ENCODE measurements at regions not wholly inside any gene's neighbourhood (a gene's known extent, or its start where the extent isn't known, plus 50 kb on each side); places are given as distances from the start of the nearest gene placed in this dataset.

GRCh38 chr14:54166049-54166950 is 209.7 kb upstream of the BMP4 start:
- peaks cover 34 to 58% of the 10 kb centered on the region in 2 donors for H3K27me3 Mint-ChIP-seq
- Histone ChIP-seq H3K4me1 (ENCODE audit: control insufficient read depth in 1 of 2, extremely low read depth in 1 of 2, insufficient read depth in 2 of 2, low read length in 2 of 2) (no peaks in the 10 kb centered on the region), H3K27me3 (replicated peaks in 1 of 2; ENCODE audit: control insufficient read depth in 2 of 2, extremely low read depth in 1 of 2, insufficient read depth in 2 of 2, low read length in 1 of 2) (peaks cover 0 to 4% of the 10 kb centered on the region in 2 experiments), H3K4me3 (ENCODE audit: control insufficient read depth in 1 of 2, extremely low read depth in 1 of 2, low read length in 1 of 2) (no peak overlapping the region), H3K36me3 (ENCODE audit: control insufficient read depth in 2 of 2, extremely low read depth in 1 of 2, insufficient read depth in 1 of 2, low read length in 1 of 2) (no peaks in the 10 kb centered on the region), H3K9me3 (no peaks in the 10 kb centered on the region), H3K27ac (ENCODE audit: low read length) (no peak overlapping the region)
- no peak overlapping the region for H3K27ac Mint-ChIP-seq
- H3K4me1 Mint-ChIP-seq = no peaks in the 10 kb centered on the region
- ChIA-PET CTCF (interaction anchor here in 1 of 2 donors (0.6 kb wide), 1 partner anchor 1866 kb away, joined by 5 read pairs; no protein-coding TSS in a partner anchor), POLR2A (no interaction called here)
- H3K9me3 Mint-ChIP-seq = peaks cover 0 to 2% (median 0%) of the 10 kb centered on the region in 3 donors
- 75% methylated on average over 4 of the region's 8 CpGs for WGBS (ENCODE audit: insufficient coverage)
- ATAC-seq (replicated peaks in 1 of 4) (no peak), DNase-seq (no peak)
- no peak overlapping the region for H3K4me3 Mint-ChIP-seq
- no peaks in the 10 kb centered on the region for H3K36me3 Mint-ChIP-seq

GRCh38 chr14:54168489-54168888 is 211.9 kb upstream of the BMP4 start:
- Mint-ChIP-seq H3K9me3 (no peaks in the 10 kb centered on the region), H3K27me3 (peaks cover 25 to 51% of the 10 kb centered on the region in 2 donors), H3K4me1 (peaks cover 0 to 3% (median 0%) of the 10 kb centered on the region in 3 donors), H3K4me3 (no peak overlapping the region), H3K27ac (no peak overlapping the region), H3K36me3 (no peaks in the 10 kb centered on the region)
- Histone ChIP-seq H3K9me3 (no peaks in the 10 kb centered on the region), H3K27ac (ENCODE audit: low read length) (no peak overlapping the region), H3K36me3 (ENCODE audit: control insufficient read depth in 2 of 2, extremely low read depth in 1 of 2, insufficient read depth in 1 of 2, low read length in 1 of 2) (no peaks in the 10 kb centered on the region), H3K27me3 (replicated peaks in 1 of 2; ENCODE audit: control insufficient read depth in 2 of 2, extremely low read depth in 1 of 2, insufficient read depth in 2 of 2, low read length in 1 of 2) (peaks cover 0 to 4% of the 10 kb centered on the region in 2 experiments), H3K4me1 (ENCODE audit: control insufficient read depth in 1 of 2, extremely low read depth in 1 of 2, insufficient read depth in 2 of 2, low read length in 2 of 2) (no peaks in the 10 kb centered on the region), H3K4me3 (ENCODE audit: control insufficient read depth in 1 of 2, extremely low read depth in 1 of 2, low read length in 1 of 2) (no peak overlapping the region)
- DNase-seq (no peak), ATAC-seq (replicated peaks in 1 of 4) (no peak)
- POLR2A ChIA-PET = no interaction called here
- WGBS (ENCODE audit: insufficient coverage) = 97% methylated on average over 3 of the region's 4 CpGs
- CTCF ChIA-PET = no interaction called here

GRCh38 chr14:54169254-54169924 is 212.8 kb upstream of the BMP4 start:
- peaks cover 16 to 42% of the 10 kb centered on the region in 2 donors for H3K27me3 Mint-ChIP-seq
- H3K27ac Mint-ChIP-seq = no peak overlapping the region
- CTCF ChIA-PET = no interaction called here
- no peaks in the 10 kb centered on the region for H3K36me3 ChIP-seq (ENCODE audit: control insufficient read depth in 2 of 2, extremely low read depth in 1 of 2, insufficient read depth in 1 of 2, low read length in 1 of 2)
- H3K9me3 Mint-ChIP-seq = no peaks in the 10 kb centered on the region
- no peak overlapping the region for H3K4me3 ChIP-seq (ENCODE audit: control insufficient read depth in 1 of 2, extremely low read depth in 1 of 2, low read length in 1 of 2)
- no peak overlapping the region for H3K27ac ChIP-seq (ENCODE audit: low read length)
- ATAC-seq (replicated peaks in 1 of 4) (no peak), DNase-seq (no peak)
- peaks cover 0 to 3% (median 0%) of the 10 kb centered on the region in 3 donors for H3K4me1 Mint-ChIP-seq
- no peaks in the 10 kb centered on the region for H3K9me3 ChIP-seq
- POLR2A ChIA-PET = no interaction called here
- no peak overlapping the region for H3K4me3 Mint-ChIP-seq
- no peaks in the 10 kb centered on the region for H3K36me3 Mint-ChIP-seq
- H3K27me3 ChIP-seq (replicated peaks in 1 of 2; ENCODE audit: control insufficient read depth in 2 of 2, extremely low read depth in 1 of 2, insufficient read depth in 2 of 2, low read length in 1 of 2) = peaks cover 0 to 9% of the 10 kb centered on the region in 2 experiments
- WGBS (ENCODE audit: insufficient coverage) = 37% methylated on average over 2 of the region's 4 CpGs
- no peaks in the 10 kb centered on the region for H3K4me1 ChIP-seq (ENCODE audit: control insufficient read depth in 1 of 2, extremely low read depth in 1 of 2, insufficient read depth in 2 of 2, low read length in 2 of 2)

GRCh38 chr14:54170301-54170700 is 213.7 kb upstream of the BMP4 start:
- no peak overlapping the region for H3K27ac ChIP-seq (ENCODE audit: low read length)
- ATAC-seq (replicated peaks in 1 of 4) (no peak), DNase-seq (no peak)
- Mint-ChIP-seq H3K36me3 (no peaks in the 10 kb centered on the region), H3K27ac (no peak overlapping the region), H3K27me3 (peaks cover 12 to 42% of the 10 kb centered on the region in 2 donors), H3K4me1 (peaks cover 0 to 3% (median 0%) of the 10 kb centered on the region in 3 donors), H3K9me3 (no peaks in the 10 kb centered on the region), H3K4me3 (no peak overlapping the region)
- H3K9me3 ChIP-seq = no peaks in the 10 kb centered on the region
- no peaks in the 10 kb centered on the region for H3K36me3 ChIP-seq (ENCODE audit: control insufficient read depth in 2 of 2, extremely low read depth in 1 of 2, insufficient read depth in 1 of 2, low read length in 1 of 2)
- H3K4me3 ChIP-seq (ENCODE audit: control insufficient read depth in 1 of 2, extremely low read depth in 1 of 2, low read length in 1 of 2) = no peak overlapping the region
- H3K27me3 ChIP-seq (replicated peaks in 1 of 2; ENCODE audit: control insufficient read depth in 2 of 2, extremely low read depth in 1 of 2, insufficient read depth in 2 of 2, low read length in 1 of 2) = peaks cover 0 to 9% of the 10 kb centered on the region in 2 experiments
- no peaks in the 10 kb centered on the region for H3K4me1 ChIP-seq (ENCODE audit: control insufficient read depth in 1 of 2, extremely low read depth in 1 of 2, insufficient read depth in 2 of 2, low read length in 2 of 2)
- ChIA-PET POLR2A (no interaction called here), CTCF (interaction anchor here in 1 of 2 donors (0.6 to 1.2 kb wide), 2 partner anchors 15 to 223 kb away, joined by 3 read pairs; no protein-coding TSS in a partner anchor)

GRCh38 chr14:54172114-54172513 is 215.5 kb upstream of the BMP4 start:
- WGBS (ENCODE audit: insufficient coverage) = no CpG with 5 or more reads among the region's 3 CpGs
- Histone ChIP-seq H3K9me3 (no peaks in the 10 kb centered on the region), H3K4me3 (ENCODE audit: control insufficient read depth in 1 of 2, extremely low read depth in 1 of 2, low read length in 1 of 2) (no peak overlapping the region), H3K36me3 (ENCODE audit: control insufficient read depth in 2 of 2, extremely low read depth in 1 of 2, insufficient read depth in 1 of 2, low read length in 1 of 2) (no peaks in the 10 kb centered on the region), H3K27ac (ENCODE audit: low read length) (no peak overlapping the region), H3K4me1 (ENCODE audit: control insufficient read depth in 1 of 2, extremely low read depth in 1 of 2, insufficient read depth in 2 of 2, low read length in 2 of 2) (no peaks in the 10 kb centered on the region), H3K27me3 (replicated peaks in 1 of 2; ENCODE audit: control insufficient read depth in 2 of 2, extremely low read depth in 1 of 2, insufficient read depth in 2 of 2, low read length in 1 of 2) (peaks cover 0 to 9% of the 10 kb centered on the region in 2 experiments)
- H3K9me3 Mint-ChIP-seq = no peaks in the 10 kb centered on the region
- ATAC-seq (replicated peaks in 1 of 4) = no peak
- peaks cover 11 to 40% of the 10 kb centered on the region in 2 donors for H3K27me3 Mint-ChIP-seq
- DNase-seq = no peak
- peaks cover 0 to 3% (median 0%) of the 10 kb centered on the region in 3 donors for H3K4me1 Mint-ChIP-seq
- ChIA-PET CTCF (no interaction called here), POLR2A (no interaction called here)
- no peak overlapping the region for H3K4me3 Mint-ChIP-seq
- H3K27ac Mint-ChIP-seq = no peak overlapping the region
- no peaks in the 10 kb centered on the region for H3K36me3 Mint-ChIP-seq

GRCh38 chr14:54172562-54172961 is 215.9 kb upstream of the BMP4 start:
- Histone ChIP-seq H3K36me3 (ENCODE audit: control insufficient read depth in 2 of 2, extremely low read depth in 1 of 2, insufficient read depth in 1 of 2, low read length in 1 of 2) (no peaks in the 10 kb centered on the region), H3K4me1 (ENCODE audit: control insufficient read depth in 1 of 2, extremely low read depth in 1 of 2, insufficient read depth in 2 of 2, low read length in 2 of 2) (no peaks in the 10 kb centered on the region), H3K27ac (ENCODE audit: low read length) (no peak overlapping the region), H3K9me3 (no peaks in the 10 kb centered on the region), H3K4me3 (ENCODE audit: control insufficient read depth in 1 of 2, extremely low read depth in 1 of 2, low read length in 1 of 2) (no peak overlapping the region), H3K27me3 (replicated peaks in 1 of 2; ENCODE audit: control insufficient read depth in 2 of 2, extremely low read depth in 1 of 2, insufficient read depth in 2 of 2, low read length in 1 of 2) (peaks cover 0 to 9% of the 10 kb centered on the region in 2 experiments)
- no peaks in the 10 kb centered on the region for H3K36me3 Mint-ChIP-seq
- CTCF ChIA-PET = interaction anchor here in 1 of 2 donors (1.9 kb wide), 1 partner anchor 9 kb away, joined by 5 read pairs; no protein-coding TSS in a partner anchor
- no peak overlapping the region for H3K27ac Mint-ChIP-seq
- ATAC-seq (replicated peaks in 1 of 4) = no peak
- H3K27me3 Mint-ChIP-seq = peaks cover 14 to 41% of the 10 kb centered on the region in 2 donors
- no peaks in the 10 kb centered on the region for H3K9me3 Mint-ChIP-seq
- no peak overlapping the region for H3K4me3 Mint-ChIP-seq
- WGBS (ENCODE audit: insufficient coverage) = 83% methylated on average over 1 of the region's 3 CpGs
- H3K4me1 Mint-ChIP-seq = peaks cover 0 to 3% (median 0%) of the 10 kb centered on the region in 3 donors
- POLR2A ChIA-PET = no interaction called here
- no peak for DNase-seq
